HTR-8/SVneo (cell line): ENCODE measurements at regions not wholly inside any gene's neighbourhood (a gene's known extent, or its start where the extent isn't known, plus 50 kb on each side); places are given as distances from the start of the nearest gene placed in this dataset.
"Not testable (repeated sequence)": the region's sequence is repeated elsewhere in the genome, so short reads cannot be mapped to it uniquely, and the experiment has no call there.

Experiments used
- DNase-seq: peaks from one replicate; pipeline ENCODE4 v3.0.0; 2011; ENCODE audit warnings: low spot score, mixed read lengths; ENCODE audit not compliant: insufficient read length
- FAIRE-seq: peaks from 2 replicates; lab custom pipeline; 2011; peaks lifted over from hg19 to GRCh38; lab: Jason Lieb, UNC

- FAIRE-seq (no peak), DNase-seq (no peak)
Observed at GRCh38 chr3:194025951-194026350, 110.0 kb upstream of the HES1 start.

DNA sequence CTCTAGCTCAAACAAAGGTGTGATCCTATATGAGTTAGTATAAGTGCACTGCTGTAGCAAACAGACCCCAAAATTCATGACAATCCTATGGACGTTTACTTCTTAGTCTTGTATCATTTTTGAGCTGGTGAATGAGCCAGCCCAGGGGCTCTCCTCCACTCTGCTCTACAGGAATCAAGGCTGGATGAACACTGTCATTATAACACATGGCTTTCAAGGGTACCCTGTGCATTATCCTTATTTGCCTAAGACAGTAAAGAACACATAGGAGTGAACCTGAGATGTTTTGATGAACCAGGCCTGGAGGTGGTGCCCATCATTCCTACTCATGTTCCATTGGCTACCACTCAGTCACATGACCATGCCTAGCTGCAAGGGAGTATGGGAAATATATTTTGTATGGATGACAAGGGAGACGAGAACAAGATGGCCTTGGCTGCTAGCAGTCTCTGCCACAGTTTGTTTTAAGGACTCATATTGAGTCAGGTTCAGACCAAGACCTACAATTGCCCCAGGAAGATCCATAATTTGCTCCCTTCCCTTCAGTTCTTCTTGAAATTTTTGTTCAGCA, 107.4 kb upstream of the HES1 start:
- DNase-seq = no peak
- FAIRE-seq = no peak

- DNase-seq (no peak), FAIRE-seq (no peak)
Observed at GRCh38 chr3:194029846-194030245, 106.1 kb upstream of the HES1 start.

DNA sequence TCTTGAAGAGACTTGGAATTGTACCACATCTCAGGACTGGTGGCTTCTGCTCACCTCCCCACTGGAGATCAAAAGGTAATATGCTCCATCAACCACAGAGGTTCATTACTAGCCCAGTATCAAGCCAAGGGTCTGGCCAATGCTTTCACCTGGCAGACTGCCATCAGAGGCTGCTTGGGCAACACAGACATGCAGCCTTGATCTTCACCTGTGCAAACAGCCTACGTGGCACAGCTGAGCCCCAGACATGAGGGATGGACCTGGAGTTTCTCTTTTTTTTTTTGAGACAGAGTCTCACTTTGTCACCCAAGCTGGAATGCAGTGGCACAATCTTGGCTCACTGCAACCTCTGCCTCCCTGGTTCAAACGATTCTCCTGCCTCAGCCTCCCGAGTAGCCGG, 105.6 kb upstream of the HES1 start:
- DNase-seq = no peak
- FAIRE-seq = no peak

DNA sequence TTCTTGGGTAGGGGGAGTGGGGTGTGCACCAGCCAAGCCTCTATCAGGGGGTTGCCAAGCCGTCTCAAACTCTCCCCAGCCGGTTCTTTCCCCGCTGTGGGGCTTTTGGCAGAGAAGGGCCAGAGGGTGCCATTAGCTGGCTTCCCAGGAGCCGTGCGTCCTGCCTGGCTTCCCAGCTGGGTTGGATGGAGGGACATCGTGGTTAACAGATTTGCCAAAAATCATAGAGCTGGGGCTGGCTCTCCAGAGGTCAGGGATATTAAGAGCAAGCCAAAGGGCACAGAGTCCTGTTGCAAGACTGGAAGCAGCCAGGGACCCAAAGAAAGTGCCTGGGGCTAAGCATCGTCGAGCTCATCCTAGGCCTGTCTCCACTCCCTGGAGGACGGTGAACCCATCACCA, 104.6 kb upstream of the HES1 start:
- DNase-seq (no peak), FAIRE-seq (no peak)

DNA sequence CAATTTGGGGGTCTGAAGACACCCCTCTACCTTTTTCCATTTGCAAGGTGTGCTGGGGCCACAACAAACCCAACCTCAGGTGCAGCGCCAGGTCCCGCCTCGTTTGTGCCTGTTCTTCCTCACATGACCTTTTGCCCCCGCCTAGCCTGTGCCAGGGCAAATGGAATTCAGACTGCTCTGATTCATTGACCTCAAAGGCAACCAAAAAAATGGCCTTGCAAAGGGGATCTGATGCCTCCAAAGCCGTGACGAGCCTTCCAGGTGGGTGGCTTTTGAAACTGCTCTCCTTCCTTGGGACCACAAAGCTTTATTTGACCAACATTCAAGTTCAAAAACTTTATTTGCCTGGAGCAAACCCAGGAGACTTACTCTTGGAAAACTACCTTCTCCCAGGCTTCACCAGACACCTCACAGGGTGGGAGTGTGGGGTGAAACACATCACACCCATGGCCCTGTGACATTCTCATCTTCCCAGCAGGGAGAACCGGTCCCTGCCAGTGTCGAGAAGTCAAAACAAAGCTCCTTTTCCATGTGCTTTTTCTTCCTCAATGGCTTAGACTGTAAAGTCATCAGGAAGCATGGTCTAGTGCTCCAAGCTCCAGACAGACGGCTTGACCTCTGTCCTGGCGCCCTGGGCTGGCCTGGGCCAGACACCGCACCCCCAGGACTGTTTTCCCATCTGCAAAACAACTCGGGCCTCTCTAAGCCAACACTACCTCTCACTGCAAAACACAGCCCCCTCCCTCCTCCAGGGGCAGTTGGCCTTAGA, 103.9 kb upstream of the HES1 start:
- FAIRE-seq = no peak
- no peak for DNase-seq

- DNase-seq (no peak), FAIRE-seq (no peak)
Observed at GRCh38 chr3:194032828-194033435, 103.0 kb upstream of the HES1 start.

- no peak for FAIRE-seq
- no peak for DNase-seq
Observed at GRCh38 chr3:194034346-194035336, 101.3 kb upstream of the HES1 start.

DNA sequence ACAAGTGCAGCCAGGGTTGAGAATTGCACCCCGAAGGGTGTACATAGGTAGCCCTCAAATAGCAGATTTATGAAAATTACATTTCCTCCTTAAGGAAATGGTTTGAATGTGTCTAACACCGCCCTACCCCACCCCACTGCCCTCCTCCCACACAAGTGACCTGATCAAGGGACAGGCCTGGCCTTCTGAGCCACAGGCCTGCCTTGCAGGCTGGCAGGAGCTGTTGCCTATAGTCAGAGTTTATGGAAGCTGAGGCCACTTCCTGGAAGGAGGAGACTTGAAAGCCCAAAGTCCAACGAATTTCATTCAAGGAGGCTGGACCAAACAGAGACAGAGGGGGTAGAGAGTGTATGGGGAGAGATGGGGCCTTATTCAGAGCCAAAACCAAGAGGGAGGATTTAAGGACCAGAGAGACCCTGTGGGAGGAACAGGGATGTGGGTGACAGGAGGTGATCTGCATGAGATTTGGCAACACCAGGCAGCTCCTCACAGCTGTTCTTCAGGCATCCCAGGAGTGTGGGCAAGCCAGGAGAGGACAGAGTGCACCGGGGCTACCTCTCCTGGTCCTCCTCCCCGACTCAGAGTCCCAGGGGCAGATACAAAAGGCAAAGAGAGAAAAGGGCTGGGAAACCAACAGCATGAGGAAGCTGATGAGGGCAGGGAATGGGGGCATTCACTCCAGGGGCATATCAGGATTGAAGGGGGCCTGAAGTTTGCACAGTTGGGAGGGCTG, 100.4 kb upstream of the HES1 start:
- no peak for DNase-seq
- no peak for FAIRE-seq

DNA sequence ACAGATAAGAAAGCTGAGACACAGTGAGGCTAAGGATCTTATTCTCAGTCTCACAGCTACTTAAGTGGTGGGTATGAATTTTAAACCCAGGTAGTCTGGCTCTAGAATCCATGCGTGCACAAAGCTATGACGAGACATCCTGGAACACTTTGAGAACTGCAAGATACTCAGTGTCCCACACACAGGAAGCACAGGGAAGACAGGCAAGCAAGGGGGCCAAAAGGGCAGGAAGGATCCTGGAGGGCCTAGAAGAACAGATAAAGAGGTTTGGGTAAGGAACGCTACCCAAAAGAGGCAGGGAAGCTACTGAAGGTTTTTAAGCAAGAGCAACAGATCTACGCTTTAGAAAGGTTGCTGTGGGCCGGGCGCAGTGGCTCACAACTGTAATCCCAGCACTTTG, 99.1 kb upstream of the HES1 start:
- FAIRE-seq (no peak), DNase-seq (no peak)

DNA sequence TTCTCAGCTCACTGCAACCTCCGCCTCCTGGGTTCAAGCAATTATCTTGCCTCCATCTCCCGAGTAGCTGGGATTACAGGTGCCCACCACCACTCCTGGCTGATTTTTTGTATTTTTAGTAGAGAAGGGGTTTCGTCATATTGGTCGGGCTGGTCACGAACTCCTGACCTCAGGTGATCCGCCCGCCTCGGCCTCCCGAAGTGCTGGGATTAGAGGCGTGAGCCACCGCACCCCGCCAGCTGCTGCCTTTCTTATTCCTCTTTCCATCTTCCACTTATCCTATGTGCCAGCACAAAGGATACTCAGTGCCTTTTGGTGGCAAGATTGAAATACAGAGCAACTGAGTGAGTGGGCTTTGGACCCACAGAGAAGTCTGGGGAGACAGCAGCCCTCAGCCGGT, 97.6 kb upstream of the HES1 start:
- FAIRE-seq, DNase-seq: not testable (repeated sequence)

- FAIRE-seq = no peak
- DNase-seq = no peak
Observed at GRCh38 chr3:194038960-194039359, 97.0 kb upstream of the HES1 start.

DNA sequence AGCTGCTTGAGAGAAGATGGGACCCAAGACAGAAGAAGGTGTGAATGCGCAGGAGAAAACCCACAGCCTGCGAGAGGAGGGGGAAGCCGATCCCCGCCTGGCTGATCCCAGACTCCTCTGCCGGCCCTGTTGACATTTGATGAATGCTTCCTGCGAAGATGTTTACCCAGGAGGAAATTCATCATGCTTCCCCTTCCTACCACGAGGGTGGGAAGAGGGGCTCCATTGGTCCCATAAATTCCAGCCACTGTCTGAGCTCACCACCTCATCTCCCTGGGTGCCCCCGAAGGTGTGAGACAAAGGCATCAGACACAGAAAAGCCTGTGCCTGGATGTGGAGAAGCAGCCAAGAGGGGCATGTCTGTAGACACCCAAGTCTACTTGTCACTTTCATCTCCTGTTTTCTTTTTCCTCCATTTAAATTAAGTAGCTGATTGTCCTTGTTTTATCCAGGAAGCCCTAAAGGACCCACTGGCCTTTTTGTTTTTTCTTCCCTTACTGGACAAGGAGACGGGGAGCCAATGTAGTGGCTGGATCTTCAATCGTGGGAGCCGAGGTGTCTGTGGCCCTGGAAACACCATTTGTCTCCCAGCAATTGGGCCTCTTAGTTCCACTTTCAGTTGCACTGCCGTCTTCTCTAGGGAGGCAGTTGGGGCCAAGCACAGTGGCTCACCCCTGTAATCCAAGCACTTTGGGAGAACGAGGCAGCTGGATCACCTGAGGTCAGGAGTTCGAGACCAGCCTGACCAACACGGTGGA, 95.3 kb upstream of the HES1 start:
- FAIRE-seq (no peak), DNase-seq (no peak)

- DNase-seq = peak; percentile 61
- peak; percentile 68 for FAIRE-seq
Observed at GRCh38 chr3:194042927-194043326, 93.0 kb upstream of the HES1 start.

DNA sequence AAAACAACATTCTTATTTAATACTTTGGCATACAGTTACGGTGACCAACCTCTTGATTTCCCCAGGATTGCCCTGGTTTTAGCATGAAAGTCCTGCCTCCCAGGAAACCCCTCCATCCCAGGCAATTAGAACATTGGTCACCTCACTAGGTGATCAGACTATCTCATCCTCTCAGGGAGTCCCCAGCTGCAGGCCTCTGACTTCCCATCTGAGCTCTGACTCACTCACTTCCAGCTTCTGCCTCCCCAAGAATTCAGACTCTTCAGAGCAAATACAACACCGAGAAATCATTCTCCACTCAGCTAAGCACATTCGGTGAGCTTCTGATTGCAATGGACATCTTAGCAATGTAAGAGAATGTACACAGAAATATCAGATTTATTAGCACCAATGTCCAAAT, 92.4 kb upstream of the HES1 start:
- FAIRE-seq = no peak
- peak; percentile 63 for DNase-seq

DNA sequence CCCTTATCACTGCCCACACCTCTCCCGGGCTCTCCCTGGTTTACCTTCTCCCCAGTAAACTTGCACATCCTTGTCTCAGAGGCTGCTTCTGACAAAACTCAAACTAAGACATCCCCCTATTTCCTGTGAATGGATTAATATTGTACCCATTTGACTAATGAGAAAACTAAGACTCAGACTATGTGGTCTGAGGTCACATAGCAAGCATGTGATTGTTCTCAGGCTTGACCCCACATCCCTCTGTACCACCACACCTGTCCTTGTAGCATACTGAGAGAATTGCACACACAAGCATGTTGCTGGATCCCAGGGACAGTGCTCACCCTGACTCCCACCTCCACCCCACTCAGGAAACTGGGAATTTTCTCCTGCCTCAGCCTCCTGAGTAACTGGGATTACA, 90.7 kb upstream of the HES1 start:
- FAIRE-seq = no peak
- no peak for DNase-seq

DNA sequence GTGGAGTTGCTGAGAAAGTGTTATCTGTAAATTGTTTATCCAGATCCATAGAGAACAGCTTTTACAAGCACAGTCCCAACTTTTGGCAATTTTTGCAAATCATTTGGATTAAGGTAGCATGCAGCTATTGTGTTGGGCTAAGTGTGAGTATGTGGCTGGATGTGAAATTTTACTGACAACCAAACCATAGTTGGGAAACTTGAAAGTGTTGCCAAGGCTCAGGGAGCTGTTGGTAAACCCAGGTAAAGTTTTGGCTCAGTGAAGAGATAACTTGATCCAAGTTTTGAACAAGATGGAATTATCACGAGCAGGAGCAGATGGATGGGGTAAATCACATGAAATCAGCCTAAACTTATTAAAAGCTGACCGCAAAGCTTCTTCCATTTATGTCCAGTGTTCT, 90.0 kb upstream of the HES1 start:
- FAIRE-seq = no peak
- DNase-seq = no peak

- DNase-seq (no peak), FAIRE-seq (no peak)
Observed at GRCh38 chr3:194046531-194046930, 89.4 kb upstream of the HES1 start.

DNA sequence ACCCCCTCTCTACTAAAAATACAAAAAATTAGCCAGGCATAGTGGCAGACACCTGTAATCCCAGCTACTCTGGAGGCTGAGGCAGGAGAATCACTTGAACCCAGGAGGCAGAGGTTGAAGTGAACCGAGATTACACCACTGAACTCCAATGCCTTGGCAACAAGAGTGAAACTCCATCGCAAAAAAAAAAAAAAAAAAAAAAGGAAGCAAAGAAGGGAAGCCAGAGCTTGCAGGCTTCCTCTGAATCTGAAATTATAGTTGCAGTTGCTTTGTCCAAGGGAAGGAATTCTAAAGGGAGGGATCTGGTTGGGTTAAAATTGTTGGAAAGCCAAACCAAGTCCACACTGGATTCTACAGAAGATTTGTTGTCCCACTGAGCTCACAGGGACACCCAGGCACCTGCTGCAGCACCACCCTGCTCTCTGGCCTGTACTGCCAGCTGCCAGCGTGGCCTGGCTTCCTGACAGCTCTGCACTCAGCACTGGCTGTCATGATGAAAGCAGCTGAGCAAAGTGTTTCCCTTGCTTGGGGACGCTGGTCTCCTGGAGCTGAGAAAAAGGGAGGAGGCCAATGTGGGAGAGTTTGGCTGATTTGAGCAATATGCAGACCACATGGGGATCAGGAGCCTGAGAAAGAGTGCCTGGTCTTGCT, 88.8 kb upstream of the HES1 start:
- FAIRE-seq = no peak
- DNase-seq = no peak
